ENCODE measurements at regions not wholly inside any gene's neighbourhood (a gene's known extent, or its start where the extent isn't known, plus 50 kb on each side); places are given as distances from the start of the nearest gene placed in this dataset.

- Histone ChIP-seq H2AFZ (ENCODE audit: low read depth, low read length, poor library complexity, severe bottlenecking) (peak overlapping the region; percentile 4), H3K4me3 (replicated peaks in 1 of 2; ENCODE audit: low read depth in 1 of 2, low read length in 2 of 2) (no peak overlapping the region), H3K36me3 (ENCODE audit: control insufficient read depth in 1 of 2, insufficient read depth in 2 of 2, low read length in 2 of 2) (no peaks in the 10 kb centered on the region), H3K79me2 (ENCODE audit: insufficient read depth, low read length) (no peaks in the 10 kb centered on the region), H3K4me2 (ENCODE audit: low read length) (peak overlapping the region; percentile 27), H3K9me3 (ENCODE audit: control insufficient read depth in 1 of 2, insufficient read depth in 1 of 2, low read depth in 1 of 2, low read length in 2 of 2) (no peaks in the 10 kb centered on the region), H4K20me1 (ENCODE audit: insufficient read depth) (no peaks in the 10 kb centered on the region), H3K27ac (ENCODE audit: low read depth, low read length) (no peak overlapping the region), H3K27me3 (ENCODE audit: insufficient read depth, low read length) (no peaks in the 10 kb centered on the region), H3K9ac (ENCODE audit: low read length) (no peak overlapping the region), H3K4me1 (ENCODE audit: control insufficient read depth in 1 of 2, insufficient read depth in 2 of 2, low read length in 2 of 2) (peaks cover 4 to 37% of the 10 kb centered on the region in 2 experiments; a peak in 3 of 4 replicates), H3K9me2 (ENCODE audit: insufficient read depth) (no peaks in the 10 kb centered on the region)
- peak; percentile 70 for ATAC-seq
- BruUV-seq (replicated peaks): no TSS peak
- CTCF ChIA-PET: interaction anchor here (2.8 kb wide), 1 partner anchor 12 kb away, joined by 9 read pairs; no protein-coding TSS in a partner anchor
- peak; percentile 45 for DNase-seq (ENCODE audit: low read depth, low spot score)
- RAD21 ChIA-PET (ENCODE audit: low non-redundant PET in 1 of 2, low total read pairs in 2 of 2, uncharacterized antibody in 2 of 2, unreplicated experiment in 2 of 2): no interaction called here
- TF ChIP-seq SIN3A (IDR thresholded peaks at IDR 0.05; ENCODE audit: low read depth) (no peak), EZH2phosphoT487 (IDR thresholded peaks at IDR 0.05; ENCODE audit: borderline replicate concordance) (no peak), FOSL1 (IDR thresholded peaks at IDR 0.05; ENCODE audit: low read depth) (peak; percentile 63), TCF7L2 (IDR thresholded peaks at IDR 0.05; ENCODE audit: borderline replicate concordance, extremely low read depth, insufficient read depth, insufficient read length) (peak; percentile 40), ZNF274 (IDR thresholded peaks at IDR 0.05; ENCODE audit: low read depth, low read length) (no peak), CEBPB (IDR thresholded peaks at IDR 0.05; ENCODE audit: low read depth) (peak; percentile 35; the same call in 1 of the 2 replicates), POLR2A (IDR thresholded peaks at IDR 0.05; ENCODE audit: borderline replicate concordance, extremely low read depth, insufficient read depth, insufficient read length) (no peak), SRF (IDR thresholded peaks at IDR 0.05; ENCODE audit: low read depth) (no peak), SP1 (IDR thresholded peaks at IDR 0.05; ENCODE audit: low read depth) (peak; percentile 49), CBX3 (IDR thresholded peaks at IDR 0.05; ENCODE audit: low read depth) (no peak), JUND (IDR thresholded peaks at IDR 0.05) (peak; percentile 45), RAD21 (IDR thresholded peaks at IDR 0.05; ENCODE audit: low read depth) (no peak)
- intact Hi-C loops (cut with micrococcal nuclease): no loop called here
- POLR2A ChIA-PET: interaction anchor here (0.6 kb wide), 1 partner anchor 87 kb away, joined by 10 read pairs; no protein-coding TSS in a partner anchor
Measured at GRCh38 chr6:113449051-113449450, 408.1 kb upstream of the MARCKS start.

DNA sequence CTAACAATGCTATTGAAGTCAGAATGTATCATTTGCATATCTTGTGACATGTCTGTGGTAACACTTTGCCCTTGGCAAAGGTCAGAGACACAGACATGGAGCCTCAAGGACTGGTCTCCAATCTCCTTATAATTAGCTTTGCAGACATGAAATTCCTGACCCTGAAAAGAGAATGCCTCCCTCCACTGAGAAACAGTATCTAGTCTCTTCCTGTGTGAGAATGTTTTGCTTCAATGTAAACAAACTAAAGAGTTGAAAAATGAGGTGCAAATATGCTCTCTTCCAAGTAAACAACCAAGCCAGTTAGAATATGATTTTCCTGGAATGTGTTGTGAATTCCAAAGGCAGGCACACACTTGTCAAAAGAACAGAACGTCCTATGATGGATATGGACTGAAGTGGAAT, 407.1 kb upstream of the MARCKS start:
- POLR2A ChIA-PET: no interaction called here
- H4K20me1 ChIP-seq (ENCODE audit: insufficient read depth): no peaks in the 10 kb centered on the region
- H3K4me3 ChIP-seq (replicated peaks in 1 of 2; ENCODE audit: low read depth in 1 of 2, low read length in 2 of 2): no peak overlapping the region
- no peaks in the 10 kb centered on the region for H3K79me2 ChIP-seq (ENCODE audit: insufficient read depth, low read length)
- no peak for DNase-seq (ENCODE audit: low read depth, low spot score)
- no peak for ATAC-seq
- no peak overlapping the region for H3K27ac ChIP-seq (ENCODE audit: low read depth, low read length)
- CTCF ChIA-PET: interaction anchor here (2.8 kb wide), 1 partner anchor 11 kb away, joined by 9 read pairs; no protein-coding TSS in a partner anchor
- H3K4me1 ChIP-seq (ENCODE audit: control insufficient read depth in 1 of 2, insufficient read depth in 2 of 2, low read length in 2 of 2): peaks cover 4 to 37% of the 10 kb centered on the region in 2 experiments; a peak in 3 of 4 replicates
- H2AFZ ChIP-seq (ENCODE audit: low read depth, low read length, poor library complexity, severe bottlenecking): no peak overlapping the region
- RAD21 ChIA-PET (ENCODE audit: low non-redundant PET in 1 of 2, low total read pairs in 2 of 2, uncharacterized antibody in 2 of 2, unreplicated experiment in 2 of 2): no interaction called here
- no peaks in the 10 kb centered on the region for H3K36me3 ChIP-seq (ENCODE audit: control insufficient read depth in 1 of 2, insufficient read depth in 2 of 2, low read length in 2 of 2)
- no peak overlapping the region for H3K4me2 ChIP-seq (ENCODE audit: low read length)
- H3K9me2 ChIP-seq (ENCODE audit: insufficient read depth): no peaks in the 10 kb centered on the region
- no TSS peak for BruUV-seq (replicated peaks)
- H3K9me3 ChIP-seq (ENCODE audit: control insufficient read depth in 1 of 2, insufficient read depth in 1 of 2, low read depth in 1 of 2, low read length in 2 of 2): no peaks in the 10 kb centered on the region
- H3K9ac ChIP-seq (ENCODE audit: low read length): no peak overlapping the region
- intact Hi-C loops (cut with micrococcal nuclease): no loop called here
- no peaks in the 10 kb centered on the region for H3K27me3 ChIP-seq (ENCODE audit: insufficient read depth, low read length)
- TF ChIP-seq TCF7L2 (IDR thresholded peaks at IDR 0.05; ENCODE audit: borderline replicate concordance, extremely low read depth, insufficient read depth, insufficient read length): no peak
- TF ChIP-seq, protein P1, sequence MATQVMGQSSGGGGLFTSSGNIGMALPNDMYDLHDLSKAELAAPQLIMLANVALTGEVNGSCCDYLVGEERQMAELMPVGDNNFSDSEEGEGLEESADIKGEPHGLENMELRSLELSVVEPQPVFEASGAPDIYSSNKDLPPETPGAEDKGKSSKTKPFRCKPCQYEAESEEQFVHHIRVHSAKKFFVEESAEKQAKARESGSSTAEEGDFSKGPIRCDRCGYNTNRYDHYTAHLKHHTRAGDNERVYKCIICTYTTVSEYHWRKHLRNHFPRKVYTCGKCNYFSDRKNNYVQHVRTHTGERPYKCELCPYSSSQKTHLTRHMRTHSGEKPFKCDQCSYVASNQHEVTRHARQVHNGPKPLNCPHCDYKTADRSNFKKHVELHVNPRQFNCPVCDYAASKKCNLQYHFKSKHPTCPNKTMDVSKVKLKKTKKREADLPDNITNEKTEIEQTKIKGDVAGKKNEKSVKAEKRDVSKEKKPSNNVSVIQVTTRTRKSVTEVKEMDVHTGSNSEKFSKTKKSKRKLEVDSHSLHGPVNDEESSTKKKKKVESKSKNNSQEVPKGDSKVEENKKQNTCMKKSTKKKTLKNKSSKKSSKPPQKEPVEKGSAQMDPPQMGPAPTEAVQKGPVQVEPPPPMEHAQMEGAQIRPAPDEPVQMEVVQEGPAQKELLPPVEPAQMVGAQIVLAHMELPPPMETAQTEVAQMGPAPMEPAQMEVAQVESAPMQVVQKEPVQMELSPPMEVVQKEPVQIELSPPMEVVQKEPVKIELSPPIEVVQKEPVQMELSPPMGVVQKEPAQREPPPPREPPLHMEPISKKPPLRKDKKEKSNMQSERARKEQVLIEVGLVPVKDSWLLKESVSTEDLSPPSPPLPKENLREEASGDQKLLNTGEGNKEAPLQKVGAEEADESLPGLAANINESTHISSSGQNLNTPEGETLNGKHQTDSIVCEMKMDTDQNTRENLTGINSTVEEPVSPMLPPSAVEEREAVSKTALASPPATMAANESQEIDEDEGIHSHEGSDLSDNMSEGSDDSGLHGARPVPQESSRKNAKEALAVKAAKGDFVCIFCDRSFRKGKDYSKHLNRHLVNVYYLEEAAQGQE (IDR thresholded peaks at IDR 0.05; ENCODE audit: low read depth): no peak
- TF ChIP-seq RAD21 (IDR thresholded peaks at IDR 0.05; ENCODE audit: low read depth): no peak
- no peak for TF ChIP-seq ELF1 (IDR thresholded peaks at IDR 0.05; ENCODE audit: borderline replicate concordance, low read depth)
- no peak for TF ChIP-seq ZFX (IDR thresholded peaks at IDR 0.05)
- TF ChIP-seq YY1 (IDR thresholded peaks at IDR 0.05; ENCODE audit: extremely low read depth, insufficient replicate concordance, low read depth, low read length): no peak
- TF ChIP-seq, protein P2, sequence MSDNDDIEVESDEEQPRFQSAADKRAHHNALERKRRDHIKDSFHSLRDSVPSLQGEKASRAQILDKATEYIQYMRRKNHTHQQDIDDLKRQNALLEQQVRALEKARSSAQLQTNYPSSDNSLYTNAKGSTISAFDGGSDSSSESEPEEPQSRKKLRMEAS (IDR thresholded peaks at IDR 0.05): no peak
- no peak for TF ChIP-seq SIN3A (IDR thresholded peaks at IDR 0.05; ENCODE audit: low read depth)
- no peak for TF ChIP-seq SRF (IDR thresholded peaks at IDR 0.05; ENCODE audit: low read depth)
- TF ChIP-seq POLR2AphosphoS5 (IDR thresholded peaks at IDR 0.05; ENCODE audit: low read depth, low read length): no peak
- no peak for TF ChIP-seq FOSL1 (IDR thresholded peaks at IDR 0.05; ENCODE audit: low read depth)
- no peak for TF ChIP-seq JUND (IDR thresholded peaks at IDR 0.05)
